DND-41 (cell line): ENCODE measurements at regions not wholly inside any gene's neighbourhood (a gene's known extent, or its start where the extent isn't known, plus 50 kb on each side); places are given as distances from the start of the nearest gene placed in this dataset.

ENCODE experiments used
- CTCF ChIP-seq: IDR thresholded peaks from 2 replicates; pipeline ENCODE4 v1.5.1; 2012; ENCODE audit warnings: borderline replicate concordance, low read length, moderate library complexity, mild to moderate bottlenecking; ENCODE audit not compliant: poor library complexity, severe bottlenecking; ENCODE audit errors: extremely low read depth
- EZH2 ChIP-seq: IDR thresholded peaks from 3 replicates; pipeline ENCODE4 v1.6.1; 2012; ENCODE audit warnings: borderline replicate concordance, low read depth, mild to moderate bottlenecking, moderate library complexity, low read length, inconsistent platforms; ENCODE audit not compliant: severe bottlenecking

- TF ChIP-seq CTCF (no peak), EZH2 (no peak)
Measured at GRCh38 chr1:29629814-29630516, 393.6 kb downstream of the PTPRU start.
